IMR-90 (cell line): ENCODE measurements at regions not wholly inside any gene's neighbourhood (a gene's known extent, or its start where the extent isn't known, plus 50 kb on each side); places are given as distances from the start of the nearest gene placed in this dataset.

Source experiments
- ATAC-seq: fragments of 200-7000 bp; cut with Tn5 transposase; 2 replicates; pipeline ENCODE4 v1.9.1; 2020; ENCODE audit warnings: low read depth, mild to moderate bottlenecking, moderate library complexity
- BruUV-seq: library from RNA; stranded (reverse); fragments of 400-500 nt; replicated peaks from 2 replicates; lab custom pipeline; 2021; lab: Mats Ljungman, UMichigan
- CTCF ChIA-PET: fragments of 300-600 bp; formaldehyde crosslinking; extraction: SDS; loops from one replicate; lab custom pipeline; 2021; ENCODE audit warnings: antibody characterized with exemption; lab: Yijun Ruan, JAX
- POLR2A ChIA-PET: fragments of 300-600 bp; sonication (Branson Sonifier 250); formaldehyde crosslinking; loops from one replicate; lab custom pipeline; 2022; ENCODE audit warnings: antibody characterized with exemption; ENCODE audit not compliant: unreplicated experiment; lab: Charles Lee
- DNase-seq: peaks from one replicate; pipeline ENCODE4 v3.0.0; 2013
- H2AFZ ChIP-seq: replicated peaks from 2 replicates; pipeline ENCODE3; 2013; ENCODE audit warnings: low read length, mild to moderate bottlenecking; ENCODE audit not compliant: poor library complexity
- H2AK5ac ChIP-seq: 2 replicates; pipeline ENCODE4 v1.6.1; 2013; ENCODE audit warnings: low read depth, low read length, inconsistent platforms
- H2AK9ac ChIP-seq: replicated peaks from 2 replicates; pipeline ENCODE3; 2013; ENCODE audit warnings: mild to moderate bottlenecking, low read depth, low read length, moderate library complexity; ENCODE audit not compliant: poor library complexity
- H2BK120ac ChIP-seq: 2 replicates; pipeline ENCODE4 v1.6.1; 2013; ENCODE audit warnings: low read depth, low read length, inconsistent platforms
- H2BK15ac ChIP-seq: 3 replicates; pipeline ENCODE4 v1.6.1; 2013; ENCODE audit warnings: low read depth, low read length, inconsistent platforms
- H2BK20ac ChIP-seq: 2 replicates; pipeline ENCODE4 v1.6.1; 2013; ENCODE audit warnings: low read depth, mild to moderate bottlenecking, inconsistent platforms, low read length, moderate library complexity
- H2BK5ac ChIP-seq: 2 replicates; pipeline ENCODE4 v1.6.1; 2013; ENCODE audit warnings: mild to moderate bottlenecking, low read depth, low read length, inconsistent platforms; ENCODE audit not compliant: poor library complexity, severe bottlenecking
- H3K14ac ChIP-seq: replicated peaks from 2 replicates; pipeline ENCODE4 v1.6.1; 2013; ENCODE audit warnings: low read depth, low read length, inconsistent platforms
- H3K18ac ChIP-seq: 2 replicates; pipeline ENCODE4 v1.6.1; 2013; ENCODE audit warnings: low read depth, low read length, control low read depth
- H3K23ac ChIP-seq: 2 replicates; pipeline ENCODE4 v1.6.1; 2013; ENCODE audit warnings: low read depth, low read length, inconsistent platforms
- H3K27ac ChIP-seq: 2 replicates; pipeline ENCODE4 v1.5.1; 2013; ENCODE audit warnings: mild to moderate bottlenecking, control low read depth, low read length; ENCODE audit not compliant: insufficient read depth
- H3K27me3 ChIP-seq: 2 replicates; pipeline ENCODE4 v1.6.1; 2013; ENCODE audit warnings: low read length; ENCODE audit not compliant: control insufficient read depth, insufficient read depth
- H3K36me3 ChIP-seq: 2 replicates; pipeline ENCODE4 v1.6.1; 2013; ENCODE audit warnings: low read length, mixed read lengths; ENCODE audit not compliant: control insufficient read depth, insufficient read depth
- H3K4ac ChIP-seq: 2 replicates; pipeline ENCODE4 v1.6.1; 2013; ENCODE audit warnings: low read depth, low read length, inconsistent platforms
- H3K4me1 ChIP-seq: 2 replicates; pipeline ENCODE4 v1.6.1; 2013; ENCODE audit warnings: low read length, mixed read lengths; ENCODE audit not compliant: control insufficient read depth, insufficient read depth
- H3K4me2 ChIP-seq: 2 replicates; pipeline ENCODE4 v1.6.1; 2013; ENCODE audit warnings: low read depth, mild to moderate bottlenecking, control low read depth, low read length, moderate library complexity
- H3K4me3 ChIP-seq: 2 replicates; pipeline ENCODE4 v1.5.1; 2013; ENCODE audit warnings: low read depth, mild to moderate bottlenecking, control low read depth, low read length, moderate library complexity; ENCODE audit not compliant: insufficient read depth
- H3K56ac ChIP-seq: 2 replicates; pipeline ENCODE4 v1.6.1; 2013; ENCODE audit warnings: low read length, inconsistent platforms; ENCODE audit not compliant: insufficient read depth; ENCODE audit errors: extremely low read depth
- H3K79me1 ChIP-seq, 2 experiments: 2 replicates each; pipeline ENCODE4 v1.6.1; 2013; ENCODE audit warnings: low read length in 2 of 2, inconsistent platforms in 1 of 2, low read depth in 1 of 2
- H3K9ac ChIP-seq: 2 replicates; pipeline ENCODE4 v1.6.1; 2013; ENCODE audit warnings: low read depth, low read length, control low read depth
- H3K9me1 ChIP-seq: 2 replicates; pipeline ENCODE4 v1.6.1; 2013; ENCODE audit warnings: low read length, inconsistent platforms; ENCODE audit not compliant: insufficient read depth
- H3K9me3 ChIP-seq: 2 replicates; pipeline ENCODE4 v1.6.1; 2013; ENCODE audit warnings: low read length; ENCODE audit not compliant: control insufficient read depth, insufficient read depth
- H4K20me1 ChIP-seq: 2 replicates; pipeline ENCODE4 v1.6.1; 2013; ENCODE audit warnings: low read length, inconsistent platforms; ENCODE audit not compliant: insufficient read depth
- H4K5ac ChIP-seq: 2 replicates; pipeline ENCODE4 v1.6.1; 2013; ENCODE audit warnings: mild to moderate bottlenecking, low read depth, low read length, control low read depth
- H4K8ac ChIP-seq, 2 experiments: 2 replicates each; pipeline ENCODE4 v1.6.1; 2013; ENCODE audit warnings: low read depth in 2 of 2, low read length in 2 of 2, control low read depth in 1 of 2, inconsistent platforms in 1 of 2
- H4K91ac ChIP-seq: 2 replicates; pipeline ENCODE4 v1.6.1; 2013; ENCODE audit warnings: low read depth, low read length, inconsistent platforms; ENCODE audit not compliant: insufficient read depth
- BHLHE40 ChIP-seq: fragments of 150-350 bp; IDR thresholded peaks from 2 replicates; pipeline ENCODE4 v1.6.1; 2016; ENCODE audit warnings: mild to moderate bottlenecking, low read depth, low read length
- CHD1 ChIP-seq: IDR thresholded peaks from 2 replicates; pipeline ENCODE4 v1.6.1; 2012; ENCODE audit warnings: low read depth, low read length, improper control_type of control experiment
- MAZ ChIP-seq: IDR thresholded peaks from 2 replicates; pipeline ENCODE4 v1.6.1; 2012; ENCODE audit warnings: low read depth, mild to moderate bottlenecking, low read length, improper control_type of control experiment, moderate library complexity, borderline replicate concordance
- NFE2L2 ChIP-seq: fragments of 150-350 bp; IDR thresholded peaks from 2 replicates; pipeline ENCODE4 v1.6.1; 2016; ENCODE audit warnings: low read depth, mild to moderate bottlenecking, low read length
- POLR2A ChIP-seq: IDR thresholded peaks from 2 replicates; pipeline ENCODE4 v1.6.1; 2012; ENCODE audit warnings: mild to moderate bottlenecking, low read depth, low read length
- RAD21 ChIP-seq: IDR thresholded peaks from 2 replicates; pipeline ENCODE4 v1.6.1; 2012; ENCODE audit warnings: low read length, improper control_type of control experiment
- WGBS, 2 experiments: methylation state at CpG; one replicate each; pipeline versions ENCODE4 v1.1.5 to v1.1.7; 2013; ENCODE audit warnings: missing lambda C conversion rate in 2 of 2; ENCODE audit not compliant: insufficient read length in 1 of 2; ENCODE audit errors: extremely low coverage in 2 of 2; 5-methylcytosine and 5-hydroxymethylcytosine counted together
- dilution Hi-C: fragments of 300-500 bp; cut with HindIII; formaldehyde crosslinking; loops from one replicate; pipeline ENCODE4 v1.14.3; 2018; ENCODE audit warnings: low sequenced_read_pairs; ENCODE audit not compliant: unreplicated experiment
- in situ Hi-C: fragments of 300-500 bp; cut with MboI; formaldehyde crosslinking; loops from 3 replicates; pipeline ENCODE4 v1.14.3; 2019; ENCODE audit warnings: low sequenced_read_pairs, inconsistent platforms, mixed read lengths
- intact Hi-C: fragments of 100-400 bp; cut with micrococcal nuclease; formaldehyde crosslinking; loops from 2 replicates; pipeline ENCODE4 v1.10.0; 2022

DNA sequence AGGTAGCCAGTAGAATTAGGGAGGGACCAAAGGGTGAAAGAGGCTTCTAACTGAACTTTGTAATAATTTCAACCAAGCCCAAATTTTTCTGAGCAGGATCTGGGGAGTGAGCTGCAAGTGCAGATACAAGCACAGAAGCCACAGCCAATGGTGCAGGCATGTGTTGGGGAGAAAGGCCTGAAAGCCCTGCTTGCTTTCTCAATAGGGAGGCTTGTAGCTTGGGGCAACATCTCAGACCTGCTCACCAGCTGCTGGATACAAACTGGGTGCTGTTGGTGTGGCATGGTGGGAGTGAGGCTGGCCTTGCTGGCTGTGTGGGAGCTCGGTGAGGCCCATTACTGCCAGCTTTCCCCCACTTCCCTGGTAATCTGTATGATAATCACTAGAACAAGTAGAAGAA is 688.5 kb upstream of the SEMA3D start:
- WGBS, 2 experiments: no CpG with 5 or more reads among the region's 1 CpG
- H4K20me1 ChIP-seq: no peaks in the 10 kb centered on the region
- no peak overlapping the region for H2BK20ac ChIP-seq
- no peak overlapping the region for H4K5ac ChIP-seq
- H3K27me3 ChIP-seq: no peaks in the 10 kb centered on the region
- no peak overlapping the region for H3K56ac ChIP-seq
- CTCF ChIA-PET: no interaction called here
- no peak overlapping the region for H3K4me3 ChIP-seq
- H2BK120ac ChIP-seq: no peak overlapping the region
- POLR2A ChIA-PET: no interaction called here
- H3K9me1 ChIP-seq: no peaks in the 10 kb centered on the region
- no peak overlapping the region for H3K18ac ChIP-seq
- no peak overlapping the region for H3K9ac ChIP-seq
- ATAC-seq (no peak), DNase-seq (no peak)
- no peak overlapping the region for H3K4me2 ChIP-seq
- no peak overlapping the region for H2BK5ac ChIP-seq
- TF ChIP-seq NFE2L2: no peak
- no peak for TF ChIP-seq POLR2A
- no peak for TF ChIP-seq RAD21
- TF ChIP-seq MAZ: no peak
- TF ChIP-seq BHLHE40: no peak
- no peak for TF ChIP-seq CHD1
- H3K23ac ChIP-seq: no peak overlapping the region
- intact Hi-C loops (no loop called here), dilution Hi-C loops (no loop called here), in situ Hi-C loops (loop anchor here (25.0 kb wide), 1 partner anchor 587 kb away; no protein-coding TSS in a partner anchor)
- H2AK5ac ChIP-seq: no peak overlapping the region
- no TSS peak for BruUV-seq
- no peaks in the 10 kb centered on the region for H3K9me3 ChIP-seq
- no peaks in the 10 kb centered on the region for H3K79me1 ChIP-seq
- H3K4me1 ChIP-seq: no peaks in the 10 kb centered on the region
- no peak overlapping the region for H2AFZ ChIP-seq
- H3K14ac ChIP-seq: no peak overlapping the region
- H2AK9ac ChIP-seq: no peak overlapping the region
- no peaks in the 10 kb centered on the region for H3K36me3 ChIP-seq
- H4K91ac ChIP-seq: no peak overlapping the region
- H3K4ac ChIP-seq: no peak overlapping the region
- no peak overlapping the region for H3K27ac ChIP-seq
- H2BK15ac ChIP-seq: no peak overlapping the region
- no peak overlapping the region for H4K8ac ChIP-seq
